ENCODE measurements at regions not wholly inside any gene's neighbourhood (a gene's known extent, or its start where the extent isn't known, plus 50 kb on each side); places are given as distances from the start of the nearest gene placed in this dataset.

DNA sequence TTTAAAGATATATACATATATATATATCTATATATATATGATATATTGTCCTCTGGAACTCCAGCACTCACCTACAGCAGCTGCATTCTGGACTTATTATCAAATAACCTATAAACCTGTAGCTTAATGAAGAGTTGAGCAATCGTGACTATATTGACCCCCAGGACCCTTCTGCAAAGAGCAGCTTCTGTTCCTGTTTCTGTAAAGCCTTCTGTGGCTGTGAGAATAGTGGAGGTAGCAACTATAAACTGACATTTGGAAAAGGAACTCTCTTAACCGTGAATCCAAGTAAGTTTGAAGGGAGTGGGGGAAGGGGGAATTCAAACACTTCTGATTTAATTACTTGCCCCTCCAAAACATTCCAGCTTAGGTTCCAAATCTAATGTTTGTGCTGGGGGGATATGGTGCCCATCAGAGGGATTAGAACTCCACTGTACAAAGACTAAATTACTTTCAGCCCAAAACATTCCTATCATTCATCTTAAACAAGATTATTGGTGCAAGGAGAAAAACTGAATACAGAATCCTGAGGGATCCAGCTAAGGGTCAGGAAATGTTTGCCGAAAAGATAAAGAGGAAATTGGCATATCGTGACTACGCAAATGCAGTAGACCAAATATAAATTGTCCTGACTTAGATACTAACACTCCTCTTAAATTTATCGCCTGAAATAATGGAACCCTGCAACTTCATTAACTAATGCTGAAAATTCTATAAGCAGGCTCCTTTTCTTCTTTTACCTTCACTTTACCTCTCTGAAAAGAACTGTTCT lies 106.1 kb downstream of the DAD1 start:
- TF ChIP-seq, protein P1, sequence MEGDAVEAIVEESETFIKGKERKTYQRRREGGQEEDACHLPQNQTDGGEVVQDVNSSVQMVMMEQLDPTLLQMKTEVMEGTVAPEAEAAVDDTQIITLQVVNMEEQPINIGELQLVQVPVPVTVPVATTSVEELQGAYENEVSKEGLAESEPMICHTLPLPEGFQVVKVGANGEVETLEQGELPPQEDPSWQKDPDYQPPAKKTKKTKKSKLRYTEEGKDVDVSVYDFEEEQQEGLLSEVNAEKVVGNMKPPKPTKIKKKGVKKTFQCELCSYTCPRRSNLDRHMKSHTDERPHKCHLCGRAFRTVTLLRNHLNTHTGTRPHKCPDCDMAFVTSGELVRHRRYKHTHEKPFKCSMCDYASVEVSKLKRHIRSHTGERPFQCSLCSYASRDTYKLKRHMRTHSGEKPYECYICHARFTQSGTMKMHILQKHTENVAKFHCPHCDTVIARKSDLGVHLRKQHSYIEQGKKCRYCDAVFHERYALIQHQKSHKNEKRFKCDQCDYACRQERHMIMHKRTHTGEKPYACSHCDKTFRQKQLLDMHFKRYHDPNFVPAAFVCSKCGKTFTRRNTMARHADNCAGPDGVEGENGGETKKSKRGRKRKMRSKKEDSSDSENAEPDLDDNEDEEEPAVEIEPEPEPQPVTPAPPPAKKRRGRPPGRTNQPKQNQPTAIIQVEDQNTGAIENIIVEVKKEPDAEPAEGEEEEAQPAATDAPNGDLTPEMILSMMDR (IDR thresholded peaks at IDR 0.05; ENCODE audit: unreplicated experiment), result no peak
- H3K4me3 Mint-ChIP-seq (ENCODE audit: unreplicated experiment), result no peak overlapping the region
- H3K36me3 Mint-ChIP-seq (ENCODE audit: low read depth, unreplicated experiment), result no peaks in the 10 kb centered on the region
- no peak for DNase-seq (ENCODE audit: low spot score)
- peak overlapping the region; percentile 74 for H3K27ac Mint-ChIP-seq (ENCODE audit: unreplicated experiment)
- peaks cover 76% of the 10 kb centered on the region for H3K4me1 Mint-ChIP-seq (ENCODE audit: unreplicated experiment)
- no peaks in the 10 kb centered on the region for H3K27me3 Mint-ChIP-seq (ENCODE audit: unreplicated experiment)
- no peaks in the 10 kb centered on the region for H3K9me3 Mint-ChIP-seq (ENCODE audit: unreplicated experiment)

GRCh38 chr14:22482085-22482694 lies 106.8 kb downstream of the DAD1 start:
- H3K36me3 Mint-ChIP-seq (ENCODE audit: low read depth, unreplicated experiment), result no peaks in the 10 kb centered on the region
- no peaks in the 10 kb centered on the region for H3K9me3 Mint-ChIP-seq (ENCODE audit: unreplicated experiment)
- no peak for DNase-seq (ENCODE audit: low spot score)
- H3K27ac Mint-ChIP-seq (ENCODE audit: unreplicated experiment), result peak overlapping the region; percentile 19
- H3K4me1 Mint-ChIP-seq (ENCODE audit: unreplicated experiment), result peaks cover 76% of the 10 kb centered on the region
- H3K4me3 Mint-ChIP-seq (ENCODE audit: unreplicated experiment), result no peak overlapping the region
- TF ChIP-seq, protein P1 (IDR thresholded peaks at IDR 0.05; ENCODE audit: unreplicated experiment), result no peak
- H3K27me3 Mint-ChIP-seq (ENCODE audit: unreplicated experiment), result no peaks in the 10 kb centered on the region

DNA sequence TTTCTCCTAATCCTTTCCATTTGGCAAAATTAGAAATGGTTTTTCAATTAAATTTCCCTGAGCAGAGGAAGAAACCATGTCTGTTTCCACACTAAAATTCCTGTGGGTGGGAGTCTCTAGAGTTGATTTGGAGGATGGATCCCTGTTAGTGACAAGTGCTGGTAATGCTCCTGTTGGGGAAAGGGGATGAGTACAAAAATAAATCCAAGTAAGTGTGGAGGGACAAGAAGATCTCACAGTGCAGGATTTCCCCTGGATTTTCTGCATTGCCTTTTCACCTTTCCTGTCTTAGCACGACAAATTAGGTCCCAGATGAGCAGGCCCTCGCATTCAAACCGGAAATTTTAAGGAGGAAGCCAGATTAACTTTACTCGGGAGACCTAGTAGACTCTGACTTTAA lies 107.5 kb downstream of the DAD1 start:
- Mint-ChIP-seq H3K4me1 (ENCODE audit: unreplicated experiment) (peaks cover 76% of the 10 kb centered on the region), H3K4me3 (ENCODE audit: unreplicated experiment) (no peak overlapping the region), H3K27me3 (ENCODE audit: unreplicated experiment) (no peaks in the 10 kb centered on the region), H3K36me3 (ENCODE audit: low read depth, unreplicated experiment) (no peaks in the 10 kb centered on the region), H3K9me3 (ENCODE audit: unreplicated experiment) (no peaks in the 10 kb centered on the region), H3K27ac (ENCODE audit: unreplicated experiment) (peak overlapping the region; percentile 19)
- no peak for DNase-seq (ENCODE audit: low spot score)
- TF ChIP-seq, protein P1 (IDR thresholded peaks at IDR 0.05; ENCODE audit: unreplicated experiment), result no peak

GRCh38 chr14:22479776-22480464 lies 109.1 kb downstream of the DAD1 start:
- H3K27me3 Mint-ChIP-seq (ENCODE audit: unreplicated experiment), result peaks cover 1% of the 10 kb centered on the region
- TF ChIP-seq, protein P1 (IDR thresholded peaks at IDR 0.05; ENCODE audit: unreplicated experiment), result no peak
- no peak for DNase-seq (ENCODE audit: low spot score)
- no peak overlapping the region for H3K27ac Mint-ChIP-seq (ENCODE audit: unreplicated experiment)
- H3K9me3 Mint-ChIP-seq (ENCODE audit: unreplicated experiment), result no peaks in the 10 kb centered on the region
- H3K36me3 Mint-ChIP-seq (ENCODE audit: low read depth, unreplicated experiment), result no peaks in the 10 kb centered on the region
- peak overlapping the region; percentile 3 for H3K4me3 Mint-ChIP-seq (ENCODE audit: unreplicated experiment)
- H3K4me1 Mint-ChIP-seq (ENCODE audit: unreplicated experiment), result peaks cover 79% of the 10 kb centered on the region
